ENCODE measurements at regions not wholly inside any gene's neighbourhood (a gene's known extent, or its start where the extent isn't known, plus 50 kb on each side); places are given as distances from the start of the nearest gene placed in this dataset.

- TF ChIP-seq POLR2A (IDR thresholded peaks at IDR 0.05): no peak
- no peak for TF ChIP-seq CTCF (IDR thresholded peaks at IDR 0.05)
- no peak for TF ChIP-seq POLR2AphosphoS5 (IDR thresholded peaks at IDR 0.05)
Observed at GRCh38 chr12:29004066-29004935, 144.8 kb upstream of the FAR2 start.
